SK-N-MC (cell line): ENCODE measurements at regions not wholly inside any gene's neighbourhood (a gene's known extent, or its start where the extent isn't known, plus 50 kb on each side); places are given as distances from the start of the nearest gene placed in this dataset.

ENCODE experiments used
- DNase-seq: peaks from one replicate; pipeline ENCODE4 v3.0.0-alpha.2; 2011; ENCODE audit warnings: low read depth, low spot score
- H3K27ac ChIP-seq: fragments of 200-600 bp; sonication (generic); 2 replicates; pipeline ENCODE4 v1.5.1; 2016; ENCODE audit warnings: mixed run types
- H3K36me3 ChIP-seq: fragments of 200-600 bp; sonication (generic); 2 replicates; pipeline ENCODE4 v1.6.1; 2017; ENCODE audit warnings: antibody characterized with exemption, low read length, mixed read lengths; ENCODE audit not compliant: insufficient read depth
- H3K4me3 ChIP-seq: fragments of 200-600 bp; sonication (generic); 2 replicates; pipeline ENCODE4 v1.5.1; 2016
- H3K9ac ChIP-seq: fragments of 200-600 bp; sonication (generic); 2 replicates; pipeline ENCODE4 v1.8.0; 2017; ENCODE audit warnings: mixed run types, mixed read lengths; ENCODE audit not compliant: insufficient read length
- H3K9me3 ChIP-seq: fragments of 200-600 bp; sonication (generic); 2 replicates; pipeline ENCODE4 v1.6.1; 2017; ENCODE audit warnings: low read depth, mild to moderate bottlenecking, antibody characterized with exemption, low read length, moderate library complexity, mixed read lengths
- EZH2 ChIP-seq: fragments of 200-600 bp; sonication (generic); IDR thresholded peaks from one replicate; pipeline ENCODE4 v1.6.1; 2017; ENCODE audit warnings: antibody characterized with exemption
- FOXP2 ChIP-seq: optimal IDR thresholded peaks from 2 replicates; pipeline ENCODE3; 2011; ENCODE audit warnings: mild to moderate bottlenecking, moderate library complexity; ENCODE audit not compliant: insufficient read depth; ENCODE audit errors: extremely low read length, control extremely low read depth
- POLR2AphosphoS5 ChIP-seq: IDR thresholded peaks from 2 replicates; pipeline ENCODE4 v1.6.1; 2012; ENCODE audit warnings: mild to moderate bottlenecking, low read depth, low read length, borderline replicate concordance

GRCh38 chr3:80023010-80023409 is 255.2 kb upstream of the ROBO1 start:
- no peak overlapping the region for H3K4me3 ChIP-seq
- DNase-seq: no peak

GRCh38 chr3:80018375-80018774 is 250.6 kb upstream of the ROBO1 start:
- Histone ChIP-seq H3K4me3 (no peak overlapping the region), H3K36me3 (no peaks in the 10 kb centered on the region), H3K9me3 (no peaks in the 10 kb centered on the region), H3K9ac (no peak overlapping the region), H3K27ac (peak overlapping the region; percentile 42; the same call in 1 of the 2 replicates)
- DNase-seq: no peak
- no peak for TF ChIP-seq FOXP2
- TF ChIP-seq POLR2AphosphoS5: no peak
- no peak for TF ChIP-seq EZH2

More at GRCh38 chr3:80023010-80023409, 255.2 kb upstream of the ROBO1 start:
- no peak for TF ChIP-seq FOXP2
- TF ChIP-seq EZH2: no peak
- TF ChIP-seq POLR2AphosphoS5: no peak
- Histone ChIP-seq H3K9ac (no peak overlapping the region), H3K9me3 (no peaks in the 10 kb centered on the region), H3K27ac (no peak overlapping the region), H3K36me3 (no peaks in the 10 kb centered on the region)

GRCh38 chr3:80017369-80017768 is 249.6 kb upstream of the ROBO1 start:
- H3K9ac ChIP-seq: no peak overlapping the region
- no peaks in the 10 kb centered on the region for H3K36me3 ChIP-seq
- peak; percentile 26 for DNase-seq
- peak overlapping the region; percentile 71; the same call in 1 of the 2 replicates for H3K27ac ChIP-seq
- H3K9me3 ChIP-seq: no peaks in the 10 kb centered on the region
- H3K4me3 ChIP-seq: peak overlapping the region; percentile 52; the same call in 1 of the 2 replicates
- no peak for TF ChIP-seq POLR2AphosphoS5
- no peak for TF ChIP-seq EZH2
- no peak for TF ChIP-seq FOXP2

- no peaks in the 10 kb centered on the region for H3K9me3 ChIP-seq
These were observed 246.8 kb upstream of the ROBO1 start for GRCh38 chr3:80014576-80014975.

DNA sequence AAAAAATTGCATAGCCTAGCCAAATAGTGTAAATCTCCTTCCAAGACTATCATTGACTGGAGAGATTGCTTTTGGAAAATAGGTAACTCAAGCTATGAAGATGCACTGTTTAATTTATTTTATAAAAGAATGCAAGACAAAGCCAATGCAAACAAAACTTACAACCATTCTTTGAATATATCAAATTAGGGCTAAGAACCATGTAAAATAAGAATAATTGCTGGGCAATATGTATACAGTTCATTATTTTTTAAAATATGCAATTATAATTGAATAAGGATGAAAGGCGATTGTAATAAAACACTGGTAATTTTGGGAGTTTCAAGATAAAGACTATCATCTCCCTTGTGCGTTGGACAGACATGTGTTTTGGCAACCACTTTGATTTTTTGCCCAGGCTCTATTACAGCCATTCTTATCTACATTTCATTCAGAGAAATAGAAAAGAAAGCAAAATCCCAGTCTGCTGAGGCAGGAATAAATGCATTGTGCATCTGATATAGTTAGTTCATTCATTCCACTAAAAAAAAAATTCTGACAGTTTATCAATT is 242.3 kb upstream of the ROBO1 start:
- no peaks in the 10 kb centered on the region for H3K36me3 ChIP-seq
- no peak overlapping the region for H3K4me3 ChIP-seq
- no peak overlapping the region for H3K9ac ChIP-seq
- H3K9me3 ChIP-seq: no peaks in the 10 kb centered on the region
- no peak for TF ChIP-seq POLR2AphosphoS5
- TF ChIP-seq FOXP2: no peak
- TF ChIP-seq EZH2: no peak
- no peak for DNase-seq
- no peak overlapping the region for H3K27ac ChIP-seq

More at GRCh38 chr3:80014576-80014975, 246.8 kb upstream of the ROBO1 start:
- Histone ChIP-seq H3K4me3 (no peak overlapping the region), H3K27ac (no peak overlapping the region), H3K36me3 (no peaks in the 10 kb centered on the region), H3K9ac (no peak overlapping the region)
- no peak for DNase-seq
- TF ChIP-seq POLR2AphosphoS5 (no peak), EZH2 (no peak), FOXP2 (no peak)

DNA sequence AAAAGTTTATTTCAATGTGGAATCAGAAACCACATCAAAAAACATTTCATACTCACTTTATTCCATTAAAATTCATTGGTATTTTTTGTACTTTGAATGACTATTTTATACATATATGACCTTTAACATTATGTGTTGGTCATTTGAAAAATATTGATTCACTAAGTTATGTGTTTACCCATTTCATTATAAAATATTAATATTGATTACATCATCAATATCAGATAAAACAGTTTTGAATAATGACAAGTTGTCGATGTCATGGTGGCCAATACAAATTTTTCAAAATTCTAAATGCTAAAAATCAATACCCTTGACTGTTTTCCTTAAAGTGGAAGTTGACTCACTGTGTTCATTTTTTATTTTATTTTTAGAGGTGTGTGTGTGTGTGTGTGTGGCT is 239.7 kb upstream of the ROBO1 start:
- DNase-seq: no peak
- TF ChIP-seq POLR2AphosphoS5 (no peak), EZH2 (no peak), FOXP2 (no peak)
- Histone ChIP-seq H3K4me3 (no peak overlapping the region), H3K36me3 (no peaks in the 10 kb centered on the region), H3K9me3 (no peaks in the 10 kb centered on the region), H3K9ac (no peak overlapping the region), H3K27ac (no peak overlapping the region)

DNA sequence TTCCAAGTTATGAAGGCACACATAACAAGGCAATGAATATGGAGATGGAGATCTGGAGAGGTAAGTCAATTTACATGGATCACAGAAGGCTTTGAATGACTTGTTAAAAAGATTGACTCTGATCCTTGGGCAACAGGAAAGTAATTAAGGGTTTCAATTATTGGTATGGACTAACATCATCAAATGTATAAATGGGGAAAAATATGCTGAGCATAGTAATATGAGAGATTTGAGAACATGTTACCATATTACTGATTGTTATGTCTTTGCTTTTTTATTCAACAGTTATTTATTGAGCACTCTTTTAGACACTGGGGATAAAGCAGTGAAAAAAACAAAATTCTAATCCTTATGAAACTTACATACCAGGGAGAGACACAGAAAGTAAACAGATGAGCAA is 238.5 kb upstream of the ROBO1 start:
- TF ChIP-seq POLR2AphosphoS5 (no peak), FOXP2 (no peak), EZH2 (no peak)
- Histone ChIP-seq H3K9ac (no peak overlapping the region), H3K27ac (no peak overlapping the region), H3K9me3 (no peaks in the 10 kb centered on the region), H3K4me3 (no peak overlapping the region), H3K36me3 (no peaks in the 10 kb centered on the region)
- no peak for DNase-seq

DNA sequence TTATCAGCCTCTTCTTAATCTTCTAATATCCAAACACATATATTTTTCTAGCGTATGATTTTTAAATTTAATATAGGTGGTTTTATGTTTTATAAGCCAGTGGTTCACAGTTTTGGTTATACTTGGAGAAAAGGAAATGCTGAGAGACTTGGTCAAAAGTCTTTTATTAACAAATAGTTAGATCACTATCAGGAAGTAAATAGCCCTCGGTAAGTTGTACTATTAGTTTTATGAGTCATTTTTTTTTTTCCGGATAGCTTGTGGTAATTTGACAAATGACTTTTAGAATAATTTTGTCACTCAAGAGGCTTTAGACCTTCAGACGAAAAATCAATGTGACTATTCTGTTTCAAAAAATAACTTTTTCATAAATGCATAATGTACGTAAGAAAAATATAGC is 232.2 kb upstream of the ROBO1 start:
- TF ChIP-seq FOXP2 (no peak), POLR2AphosphoS5 (no peak), EZH2 (no peak)
- Histone ChIP-seq H3K9me3 (no peaks in the 10 kb centered on the region), H3K27ac (no peak overlapping the region), H3K4me3 (no peak overlapping the region), H3K9ac (no peak overlapping the region), H3K36me3 (no peaks in the 10 kb centered on the region)
- DNase-seq: no peak

GRCh38 chr3:79994397-79994796 is 226.6 kb upstream of the ROBO1 start:
- no peak overlapping the region for H3K27ac ChIP-seq
- H3K9ac ChIP-seq: no peak overlapping the region
- H3K9me3 ChIP-seq: no peaks in the 10 kb centered on the region
- TF ChIP-seq POLR2AphosphoS5: no peak
- no peak for TF ChIP-seq FOXP2
- TF ChIP-seq EZH2: no peak
- no peaks in the 10 kb centered on the region for H3K36me3 ChIP-seq
- DNase-seq: no peak
- H3K4me3 ChIP-seq: no peak overlapping the region
